ENCODE measurements at regions not wholly inside any gene's neighbourhood (a gene's known extent, or its start where the extent isn't known, plus 50 kb on each side); places are given as distances from the start of the nearest gene placed in this dataset.

DNA sequence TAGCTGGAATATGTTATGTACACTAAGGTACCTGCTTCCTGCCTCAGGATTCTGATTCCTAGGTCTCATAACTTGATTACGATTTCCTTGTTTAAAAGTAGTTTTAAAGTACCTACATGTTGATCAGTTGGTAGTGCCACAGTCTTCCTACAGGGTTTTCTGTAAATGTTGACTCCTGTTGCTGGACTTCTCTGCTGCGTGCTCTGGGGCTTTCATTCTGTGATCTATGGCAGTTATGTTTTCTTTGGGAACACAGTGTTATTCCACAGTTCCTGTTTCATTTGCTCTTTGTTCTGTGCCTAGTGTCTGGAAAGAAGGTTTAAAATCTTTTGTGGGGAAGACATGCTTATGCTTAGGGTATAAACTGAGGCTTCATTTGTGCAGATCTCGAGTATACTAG, 343.5 kb downstream of the PLK2 start:
- Histone ChIP-seq H3K27ac (no peak overlapping the region), H3K4me1 (no peaks in the 10 kb centered on the region), H3K27me3 (no peaks in the 10 kb centered on the region), H3K4me3 (no peak overlapping the region), H3K9me3 (no peaks in the 10 kb centered on the region), H3K36me3 (no peaks in the 10 kb centered on the region)
- TF ChIP-seq POLR2A (IDR thresholded peaks at IDR 0.05) (no peak), POLR2AphosphoS5 (IDR thresholded peaks at IDR 0.05) (no peak), EP300 (IDR thresholded peaks at IDR 0.05) (no peak)
- TF ChIP-seq, protein P1, sequence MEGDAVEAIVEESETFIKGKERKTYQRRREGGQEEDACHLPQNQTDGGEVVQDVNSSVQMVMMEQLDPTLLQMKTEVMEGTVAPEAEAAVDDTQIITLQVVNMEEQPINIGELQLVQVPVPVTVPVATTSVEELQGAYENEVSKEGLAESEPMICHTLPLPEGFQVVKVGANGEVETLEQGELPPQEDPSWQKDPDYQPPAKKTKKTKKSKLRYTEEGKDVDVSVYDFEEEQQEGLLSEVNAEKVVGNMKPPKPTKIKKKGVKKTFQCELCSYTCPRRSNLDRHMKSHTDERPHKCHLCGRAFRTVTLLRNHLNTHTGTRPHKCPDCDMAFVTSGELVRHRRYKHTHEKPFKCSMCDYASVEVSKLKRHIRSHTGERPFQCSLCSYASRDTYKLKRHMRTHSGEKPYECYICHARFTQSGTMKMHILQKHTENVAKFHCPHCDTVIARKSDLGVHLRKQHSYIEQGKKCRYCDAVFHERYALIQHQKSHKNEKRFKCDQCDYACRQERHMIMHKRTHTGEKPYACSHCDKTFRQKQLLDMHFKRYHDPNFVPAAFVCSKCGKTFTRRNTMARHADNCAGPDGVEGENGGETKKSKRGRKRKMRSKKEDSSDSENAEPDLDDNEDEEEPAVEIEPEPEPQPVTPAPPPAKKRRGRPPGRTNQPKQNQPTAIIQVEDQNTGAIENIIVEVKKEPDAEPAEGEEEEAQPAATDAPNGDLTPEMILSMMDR (IDR thresholded peaks at IDR 0.05), result no peak
- no peak for ATAC-seq
- 78 to 84% methylated on average over 3 of the region's 3 CpGs for WGBS, 2 donors (ENCODE audit: low coverage in 1 of 2)

DNA sequence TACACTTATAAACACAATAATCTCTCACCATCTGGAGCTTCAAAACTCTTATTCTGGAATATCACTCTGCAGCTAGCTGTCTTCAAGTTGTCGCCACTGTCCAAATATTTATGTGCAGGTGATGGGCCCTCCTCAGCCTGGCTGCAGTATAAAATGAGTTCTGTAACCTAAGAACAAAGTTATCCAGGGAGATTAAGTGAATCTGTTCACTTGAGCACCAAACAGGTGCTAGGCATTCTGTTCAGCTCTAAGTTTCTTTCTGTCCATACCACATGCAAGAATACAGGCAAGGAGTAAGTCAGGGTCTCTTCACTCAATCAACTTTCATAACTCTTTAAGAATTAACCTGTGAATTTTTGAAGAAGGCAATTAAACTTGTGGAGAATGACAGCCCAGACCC, 344.1 kb downstream of the PLK2 start:
- Histone ChIP-seq H3K4me1 (no peaks in the 10 kb centered on the region), H3K27ac (no peak overlapping the region), H3K36me3 (no peaks in the 10 kb centered on the region), H3K27me3 (no peaks in the 10 kb centered on the region), H3K4me3 (no peak overlapping the region), H3K9me3 (no peaks in the 10 kb centered on the region)
- ATAC-seq, result no peak
- TF ChIP-seq EP300 (IDR thresholded peaks at IDR 0.05), result no peak
- WGBS, 2 donors (ENCODE audit: low coverage in 1 of 2), result 50 to 86% methylated on average over 1 of the region's 1 CpG

DNA sequence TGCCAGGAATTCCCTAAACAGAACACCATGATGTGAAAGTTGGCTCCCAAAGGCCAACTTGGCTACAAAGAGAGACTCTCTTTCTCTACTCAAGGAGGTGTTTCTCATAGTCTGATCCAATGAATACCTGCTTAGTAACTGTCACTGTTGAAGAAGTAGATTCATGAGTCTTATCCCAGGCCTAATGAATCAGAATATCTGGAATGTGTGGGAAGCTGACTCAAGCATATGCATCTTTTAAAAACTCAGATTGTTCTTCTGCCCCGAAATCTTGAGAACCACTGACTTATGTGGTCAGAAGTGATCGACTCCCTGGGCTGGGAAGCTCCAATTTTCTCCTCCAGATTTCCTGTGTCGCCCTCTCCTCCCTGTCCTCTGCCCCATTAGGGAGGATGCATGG, 345.6 kb downstream of the PLK2 start:
- no peaks in the 10 kb centered on the region for H3K36me3 ChIP-seq

DNA sequence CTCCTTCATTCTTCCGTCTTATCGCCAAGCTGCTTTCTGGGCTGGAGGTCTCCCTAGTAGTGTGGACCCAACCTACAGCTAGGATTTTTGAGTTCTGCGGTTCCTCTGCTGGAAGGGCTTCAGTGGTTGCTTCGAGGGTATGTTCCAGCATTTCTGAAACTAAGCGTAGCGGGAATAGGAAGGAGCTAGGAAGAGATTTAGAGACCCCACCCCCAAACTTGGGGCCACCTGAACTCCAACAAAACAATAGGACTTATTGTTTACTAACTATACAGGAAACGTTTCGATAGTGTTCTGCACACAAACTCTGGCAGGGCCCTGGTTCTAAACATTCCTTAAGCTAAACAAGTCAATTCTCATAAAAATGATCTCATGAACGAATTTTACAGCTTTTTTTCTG, 346.7 kb downstream of the PLK2 start:
- 78 to 84% methylated on average over 5 to 9 of the region's 9 CpGs for WGBS, 2 donors (ENCODE audit: low coverage in 1 of 2)
- Histone ChIP-seq H3K4me1 (no peaks in the 10 kb centered on the region), H3K27ac (no peak overlapping the region), H3K9me3 (no peaks in the 10 kb centered on the region), H3K27me3 (no peaks in the 10 kb centered on the region), H3K36me3 (no peaks in the 10 kb centered on the region), H3K4me3 (no peak overlapping the region)
- TF ChIP-seq EP300 (IDR thresholded peaks at IDR 0.05), result no peak
- TF ChIP-seq POLR2AphosphoS5 (IDR thresholded peaks at IDR 0.05), result no peak
- ATAC-seq, result no peak

More for the DNA sequence above, 345.6 kb downstream of the PLK2 start:
- TF ChIP-seq POLR2A (IDR thresholded peaks at IDR 0.05) (no peak), EP300 (IDR thresholded peaks at IDR 0.05) (no peak), POLR2AphosphoS5 (IDR thresholded peaks at IDR 0.05) (no peak)
- TF ChIP-seq, protein P1 (IDR thresholded peaks at IDR 0.05), result no peak
- Histone ChIP-seq H3K4me3 (no peak overlapping the region), H3K9me3 (no peaks in the 10 kb centered on the region), H3K27me3 (no peaks in the 10 kb centered on the region), H3K4me1 (no peaks in the 10 kb centered on the region), H3K27ac (no peak overlapping the region)
- WGBS, 2 donors (ENCODE audit: low coverage in 1 of 2), result 85 to 100% methylated on average over 2 of the region's 3 CpGs
- no peak for ATAC-seq

DNA sequence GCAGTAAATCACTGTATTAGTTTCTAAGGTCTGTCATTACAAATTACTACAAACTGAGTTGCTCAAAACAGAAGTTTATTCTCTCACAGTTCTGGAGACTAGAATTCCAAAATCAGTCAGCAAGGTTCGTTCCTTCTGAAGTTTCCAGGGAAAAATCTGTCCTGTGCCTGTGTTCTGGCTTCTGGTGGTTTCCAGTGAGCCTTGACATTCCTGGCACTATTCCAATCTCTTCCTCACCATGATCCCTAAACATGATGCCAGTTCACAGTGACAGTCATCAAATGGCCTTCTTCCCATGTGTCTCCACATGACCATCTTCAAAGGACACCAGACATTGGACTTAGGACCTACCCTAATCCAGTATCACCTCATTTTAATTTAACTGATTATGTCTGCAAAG, 351.4 kb downstream of the PLK2 start:
- 33 to 83% methylated on average over 1 of the region's 1 CpG for WGBS, 2 donors (ENCODE audit: low coverage in 1 of 2)
- TF ChIP-seq POLR2AphosphoS5 (IDR thresholded peaks at IDR 0.05) (no peak), EP300 (IDR thresholded peaks at IDR 0.05) (no peak), POLR2A (IDR thresholded peaks at IDR 0.05) (no peak)
- TF ChIP-seq, protein P1 (IDR thresholded peaks at IDR 0.05), result no peak
- Histone ChIP-seq H3K4me1 (no peaks in the 10 kb centered on the region), H3K27me3 (no peaks in the 10 kb centered on the region), H3K4me3 (no peak overlapping the region), H3K9me3 (no peaks in the 10 kb centered on the region), H3K27ac (no peak overlapping the region), H3K36me3 (no peaks in the 10 kb centered on the region)
- ATAC-seq, result no peak

DNA sequence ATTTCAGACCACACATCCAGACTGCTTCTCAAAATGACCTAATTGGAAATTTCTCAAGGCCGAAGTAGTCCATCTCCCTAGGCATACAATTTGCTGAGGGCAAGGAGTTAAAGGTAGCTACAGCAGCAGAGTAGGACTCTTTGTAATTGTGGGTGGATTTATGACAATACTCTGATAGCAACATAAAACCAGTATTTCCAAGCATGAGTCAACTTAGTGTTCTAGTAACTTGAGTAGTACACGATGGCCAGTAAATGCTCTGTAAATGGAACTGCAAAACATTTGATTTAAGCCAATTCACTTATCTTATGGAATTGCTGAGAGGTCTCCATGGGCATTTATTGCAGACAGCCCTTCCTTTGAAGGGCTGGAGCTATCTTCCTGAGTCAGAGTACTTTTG, 352.2 kb downstream of the PLK2 start:
- 86% methylated on average over 1 to 2 of the region's 2 CpGs for WGBS, 2 donors (ENCODE audit: low coverage in 1 of 2)
- H3K9me3 ChIP-seq, result no peaks in the 10 kb centered on the region
- TF ChIP-seq, protein P1 (IDR thresholded peaks at IDR 0.05), result no peak
- TF ChIP-seq POLR2A (IDR thresholded peaks at IDR 0.05) (no peak), POLR2AphosphoS5 (IDR thresholded peaks at IDR 0.05) (no peak), EP300 (IDR thresholded peaks at IDR 0.05) (no peak)
- no peaks in the 10 kb centered on the region for H3K4me1 ChIP-seq
- H3K4me3 ChIP-seq, result no peak overlapping the region
- no peaks in the 10 kb centered on the region for H3K36me3 ChIP-seq
- no peak overlapping the region for H3K27ac ChIP-seq
- no peak for ATAC-seq
- H3K27me3 ChIP-seq, result no peaks in the 10 kb centered on the region
